ENCODE measurements at regions not wholly inside any gene's neighbourhood (a gene's known extent, or its start where the extent isn't known, plus 50 kb on each side); places are given as distances from the start of the nearest gene placed in this dataset.

GRCh38 chr12:98042668-98043067, 472.7 kb upstream of the TMPO start:
- FAIRE-seq: no peak
- no peak for DNase-seq (ENCODE audit: low spot score in 2 of 2)

DNA sequence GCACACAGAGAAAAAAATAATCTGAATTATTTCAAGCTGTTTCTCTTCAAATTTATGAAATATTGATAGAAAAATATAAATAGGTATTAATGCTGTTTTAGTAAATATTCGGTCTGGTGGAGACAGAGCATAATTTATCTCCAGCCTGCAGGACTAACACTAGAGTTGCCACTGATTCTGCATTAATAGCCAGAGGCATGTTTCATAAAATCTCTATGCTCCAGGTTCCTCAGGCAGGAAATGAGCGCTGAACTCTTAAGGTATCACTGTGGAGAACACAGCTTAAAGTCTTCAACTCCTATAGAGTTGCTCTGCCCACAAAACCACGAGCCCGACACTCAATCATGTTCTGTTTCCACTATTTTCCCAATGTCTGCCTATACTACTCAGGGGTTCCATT, 470.0 kb upstream of the TMPO start:
- DNase-seq (ENCODE audit: low spot score in 2 of 2): no peak
- no peak for FAIRE-seq

DNA sequence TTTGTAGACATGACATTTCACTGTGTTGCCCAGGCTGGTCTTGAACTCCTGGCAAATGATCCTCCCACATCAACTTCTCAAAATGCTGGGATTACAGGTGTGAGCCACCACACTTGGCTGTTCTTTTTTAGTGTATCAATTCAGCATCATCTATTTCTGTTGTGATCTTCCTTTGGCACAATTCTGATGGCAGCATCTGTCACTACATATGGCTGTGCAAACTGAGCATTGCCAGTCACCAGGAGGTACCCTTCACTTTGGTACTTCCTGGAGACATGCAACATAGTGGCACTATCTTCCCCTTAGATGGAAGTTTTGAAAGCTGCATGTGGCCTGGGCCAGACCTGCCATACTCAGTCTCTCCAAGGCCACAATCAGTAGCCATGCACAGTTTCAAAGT, 467.1 kb upstream of the TMPO start:
- no peak for FAIRE-seq
- DNase-seq (ENCODE audit: low spot score in 2 of 2): no peak

- FAIRE-seq: no peak
- no peak for DNase-seq (ENCODE audit: low spot score in 2 of 2)
These were observed 462.2 kb upstream of the TMPO start for GRCh38 chr12:98053202-98053601.

DNA sequence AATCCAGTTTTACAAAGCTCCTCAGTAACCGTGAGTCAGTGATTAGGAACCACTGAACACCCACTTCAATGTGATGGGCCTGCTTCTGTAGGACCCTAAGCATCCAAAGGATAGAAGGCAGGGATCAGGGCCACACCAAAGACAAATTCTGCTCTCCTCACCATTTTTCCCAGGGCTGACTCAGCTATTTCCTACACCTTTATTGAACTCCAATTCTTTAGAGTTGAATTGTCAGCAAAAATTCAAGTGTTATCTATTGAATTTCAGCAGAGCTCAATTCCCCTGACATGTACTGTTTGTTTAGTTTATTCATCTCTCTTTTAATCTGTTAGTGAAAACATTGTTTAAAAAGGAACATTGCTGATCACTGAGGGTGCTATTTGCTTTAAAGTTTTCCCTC, 457.7 kb upstream of the TMPO start:
- DNase-seq (ENCODE audit: low spot score in 2 of 2): no peak
- no peak for FAIRE-seq

DNA sequence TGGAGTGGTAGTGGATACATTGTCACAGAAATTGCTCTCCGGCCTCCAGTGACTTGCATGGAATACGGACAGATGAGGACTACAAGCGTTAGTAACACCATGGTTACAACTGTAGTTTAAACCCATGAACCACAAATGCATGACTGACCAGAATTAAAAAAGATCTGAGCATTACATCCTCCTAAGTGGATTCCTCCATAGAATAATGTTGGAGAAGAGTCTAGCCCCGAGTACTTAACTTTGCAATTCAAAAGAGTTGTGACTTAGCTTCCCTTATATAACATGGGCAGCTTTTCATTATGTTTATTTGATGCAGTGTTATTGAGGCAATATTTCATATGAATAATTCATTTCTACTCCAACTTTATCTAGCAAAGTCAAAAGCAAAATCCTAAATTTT, 457.2 kb upstream of the TMPO start:
- FAIRE-seq: no peak
- no peak for DNase-seq (ENCODE audit: low spot score in 2 of 2)

DNA sequence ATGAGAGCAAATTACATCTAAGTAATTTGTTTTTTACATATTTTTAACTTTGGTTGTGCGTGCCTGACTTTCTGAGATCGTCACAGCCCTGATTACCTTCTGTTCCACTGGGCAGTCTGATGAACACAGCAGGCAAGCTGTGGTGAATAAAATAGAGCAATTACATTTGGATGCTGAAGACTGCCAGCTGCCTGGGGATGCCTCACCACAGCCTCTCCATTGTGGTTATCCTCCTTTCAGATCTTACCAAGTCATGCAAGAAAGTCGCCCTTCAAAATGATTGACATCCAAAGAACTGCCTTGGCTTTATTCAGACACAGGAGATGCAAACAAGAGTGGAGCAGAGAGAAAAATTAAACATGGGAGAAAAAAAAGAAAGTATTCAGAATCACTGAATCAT, 456.6 kb upstream of the TMPO start:
- no peak for FAIRE-seq
- DNase-seq (ENCODE audit: low spot score in 2 of 2): no peak

DNA sequence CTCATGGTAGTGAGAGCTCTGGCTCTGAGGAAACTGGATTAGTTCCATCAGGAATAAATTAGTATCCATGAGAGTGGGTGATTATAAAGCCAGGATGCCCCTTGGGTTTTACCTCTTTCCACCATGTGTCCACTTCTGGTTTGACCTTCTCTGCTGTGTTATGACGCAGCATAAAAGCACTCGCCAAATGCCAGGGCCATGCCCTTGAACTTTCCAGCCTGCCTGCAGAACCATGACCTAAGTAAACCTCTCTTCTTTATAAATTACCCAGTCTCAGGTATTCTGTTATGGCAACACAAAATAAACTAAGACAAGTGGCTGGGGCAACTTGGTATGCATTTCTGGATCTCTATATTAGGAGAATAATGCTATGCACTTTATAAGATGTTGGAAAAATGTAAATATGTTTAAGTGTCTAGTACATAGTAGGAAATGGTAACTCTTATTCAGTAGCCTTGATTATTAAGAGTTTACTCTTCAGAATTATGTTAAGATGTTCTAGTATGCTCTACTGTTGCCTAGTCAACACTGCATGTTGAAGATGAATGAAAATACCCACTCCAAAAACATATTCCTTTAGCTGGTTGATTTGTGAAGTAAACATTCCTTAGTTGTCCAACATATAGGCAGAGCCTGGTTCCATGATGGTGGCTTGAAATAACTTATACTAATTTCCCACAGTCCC, 455.6 kb upstream of the TMPO start:
- DNase-seq (ENCODE audit: low spot score in 2 of 2) (no peak), FAIRE-seq (no peak)

DNA sequence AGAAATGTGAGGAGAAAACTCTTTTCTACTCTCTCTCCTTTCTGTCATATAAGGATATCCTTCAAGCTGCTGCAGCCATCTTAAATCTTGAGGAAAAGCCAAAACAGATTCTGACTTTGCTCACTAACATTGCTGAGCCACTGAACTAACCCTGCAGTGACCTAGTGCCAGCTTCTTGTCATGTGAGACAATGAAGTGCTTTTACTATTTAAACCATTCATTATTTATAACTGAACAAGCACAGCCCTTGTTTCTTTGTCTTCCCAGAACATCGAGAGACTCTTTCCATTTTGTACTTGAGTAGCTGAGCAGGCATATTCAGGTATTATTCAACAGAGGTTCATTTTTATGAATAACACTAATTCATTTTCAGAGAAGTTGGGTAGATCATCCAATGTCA, 455.0 kb upstream of the TMPO start:
- FAIRE-seq: no peak
- DNase-seq (ENCODE audit: low spot score in 2 of 2): peak in 1 of 2 donors; percentile 1

- no peak for FAIRE-seq
- DNase-seq (ENCODE audit: low spot score in 2 of 2): no peak
These were observed 452.7 kb upstream of the TMPO start for GRCh38 chr12:98062464-98063245.

DNA sequence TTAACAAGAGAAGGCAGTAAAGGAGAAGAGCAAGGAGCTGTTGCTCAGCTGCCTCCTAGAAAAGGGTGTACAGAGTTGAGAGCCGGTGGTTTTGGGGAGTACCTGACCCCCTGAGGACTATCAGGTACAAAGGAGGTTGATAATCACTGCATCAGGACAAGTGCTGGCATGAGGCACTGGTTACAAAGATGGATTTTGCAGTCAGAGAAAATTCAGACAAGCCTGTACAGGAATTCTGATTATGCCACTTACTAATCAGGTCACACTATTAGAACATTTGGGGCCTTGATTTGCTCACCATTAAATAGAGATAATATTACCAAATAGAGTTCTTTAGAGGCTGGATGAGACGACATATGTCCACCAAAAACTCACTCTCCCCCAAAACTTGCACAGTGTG, 450.9 kb upstream of the TMPO start:
- FAIRE-seq (no peak), DNase-seq (ENCODE audit: low spot score in 2 of 2) (no peak)

DNA sequence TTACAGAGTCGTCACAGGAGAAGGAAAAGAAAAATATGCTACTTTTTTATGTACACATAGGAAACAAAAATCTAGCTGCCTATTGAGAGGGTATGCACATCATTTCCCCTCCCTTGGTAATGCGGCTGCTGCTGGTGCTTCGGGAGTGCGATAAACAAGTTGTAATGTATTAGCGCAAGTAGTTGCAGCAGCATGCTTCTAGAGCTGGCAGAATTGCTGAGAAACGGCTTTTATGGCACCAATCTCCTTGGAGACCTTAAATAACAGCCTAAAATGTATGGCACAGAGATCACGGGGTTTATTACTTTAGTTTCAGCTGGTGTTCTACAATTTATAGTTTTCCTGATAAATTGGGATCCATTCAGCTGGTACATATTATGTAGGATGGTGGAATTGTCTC, 447.6 kb upstream of the TMPO start:
- FAIRE-seq (no peak), DNase-seq (ENCODE audit: low spot score in 2 of 2) (no peak)

GRCh38 chr12:98073610-98074009, 441.8 kb upstream of the TMPO start:
- FAIRE-seq (no peak), DNase-seq (ENCODE audit: low spot score in 2 of 2) (no peak)

DNA sequence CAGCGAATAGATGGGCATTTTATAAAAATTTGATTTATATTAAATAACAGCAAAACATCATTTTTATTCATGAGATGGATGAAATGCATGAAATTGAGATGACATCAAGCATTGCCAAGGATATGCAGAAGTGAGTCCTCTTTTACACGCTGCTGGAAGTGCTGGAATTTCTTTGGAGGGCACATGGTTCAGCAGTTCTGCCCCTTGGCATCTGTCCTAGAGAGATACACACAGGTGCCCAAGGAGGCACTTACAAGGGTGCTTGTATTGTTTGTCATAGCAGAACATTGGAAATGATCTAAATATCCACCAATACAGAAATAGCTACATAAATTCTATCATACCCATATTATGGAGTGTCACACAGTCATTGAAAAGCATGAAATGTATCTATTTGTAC, 441.1 kb upstream of the TMPO start:
- no peak for FAIRE-seq
- DNase-seq (ENCODE audit: low spot score in 2 of 2): no peak

DNA sequence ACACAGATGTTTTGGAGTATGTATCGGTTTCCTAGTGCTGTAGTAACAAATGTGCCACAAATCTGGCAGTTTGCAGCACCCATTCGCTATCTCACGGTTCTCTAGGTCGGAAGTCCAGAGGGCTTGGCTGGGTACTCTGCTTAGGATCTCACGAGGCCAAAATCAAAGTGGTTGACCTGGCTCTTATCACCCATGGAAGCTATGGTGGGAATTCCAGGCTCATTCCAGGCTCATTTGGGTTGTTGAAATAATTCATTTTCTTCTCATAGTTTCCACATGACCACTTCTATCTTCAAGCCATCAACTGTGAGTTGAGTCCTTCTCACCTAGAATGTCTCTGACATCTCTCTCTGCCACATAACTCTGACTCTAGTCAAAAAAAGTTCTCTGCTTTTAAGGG, 431.0 kb upstream of the TMPO start:
- no peak for FAIRE-seq
- DNase-seq (ENCODE audit: low spot score in 2 of 2): no peak

DNA sequence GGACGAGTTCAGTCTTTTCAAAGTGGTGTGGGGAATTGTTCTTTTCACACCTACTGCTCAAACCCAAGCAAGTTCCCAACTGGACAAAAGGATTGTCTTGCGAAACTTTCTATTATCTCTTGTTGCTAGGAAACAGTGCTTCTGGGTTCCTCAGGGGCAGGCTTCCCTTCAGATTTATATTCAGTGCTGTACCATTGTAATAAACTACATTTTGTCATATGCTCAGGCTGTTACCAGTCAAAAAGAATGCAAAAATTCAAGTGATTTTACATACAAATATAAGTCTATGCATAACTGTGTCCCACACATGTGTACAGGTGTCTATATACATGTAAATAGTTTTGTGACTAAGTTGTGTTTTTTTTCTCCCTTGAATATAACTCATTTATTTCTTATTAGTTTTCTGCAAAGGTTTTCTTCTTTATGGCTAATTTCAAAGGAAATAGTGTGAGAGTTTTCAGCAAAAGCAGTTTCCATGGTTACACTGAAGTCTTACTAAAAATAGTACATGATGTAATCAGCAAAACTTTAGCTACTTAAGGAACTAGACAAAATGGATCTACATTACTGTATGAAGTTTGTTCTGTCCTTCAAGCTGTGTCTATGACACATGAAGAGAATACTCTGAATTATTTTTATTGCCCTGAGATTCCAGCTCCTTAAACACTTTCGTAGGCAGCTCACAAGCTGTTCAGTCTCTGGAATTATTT, 430.2 kb upstream of the TMPO start:
- DNase-seq (ENCODE audit: low spot score in 2 of 2): peak in 1 of 2 donors; percentile 8
- no peak for FAIRE-seq

- no peak for FAIRE-seq
- no peak for DNase-seq (ENCODE audit: low spot score in 2 of 2)
These were observed 424.7 kb upstream of the TMPO start for GRCh38 chr12:98090731-98091130.

GRCh38 chr12:98096436-98096835, 419.0 kb upstream of the TMPO start:
- DNase-seq (ENCODE audit: low spot score in 2 of 2): no peak
- no peak for FAIRE-seq

- no peak for FAIRE-seq
- DNase-seq (ENCODE audit: low spot score in 2 of 2): no peak
These were observed 409.2 kb upstream of the TMPO start for GRCh38 chr12:98106031-98106683.

DNA sequence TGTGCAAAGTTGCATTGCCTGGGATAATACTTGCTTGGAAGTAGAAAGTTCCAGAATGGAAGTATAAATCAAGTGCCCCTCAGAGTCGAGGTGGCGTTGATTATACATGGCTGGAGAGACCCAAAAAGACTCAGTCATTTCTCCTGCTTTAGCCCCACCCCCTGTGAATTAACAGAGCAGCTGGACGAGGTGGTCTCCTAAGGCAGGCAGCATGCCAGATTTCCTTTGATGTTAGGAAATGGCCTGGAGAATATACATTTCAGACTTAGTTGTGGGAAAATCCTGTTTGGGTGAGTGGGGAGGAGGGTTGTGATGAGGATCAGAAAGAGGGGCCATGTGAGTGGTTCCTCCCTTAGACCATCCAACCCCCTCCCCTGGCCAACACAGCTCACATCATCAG, 406.1 kb upstream of the TMPO start:
- FAIRE-seq: no peak
- no peak for DNase-seq (ENCODE audit: low spot score in 2 of 2)

GRCh38 chr12:98110536-98110935, 404.9 kb upstream of the TMPO start:
- DNase-seq (ENCODE audit: low spot score in 2 of 2) (no peak), FAIRE-seq (no peak)
